IMR-90 (cell line): ENCODE measurements at regions not wholly inside any gene's neighbourhood (a gene's known extent, or its start where the extent isn't known, plus 50 kb on each side); places are given as distances from the start of the nearest gene placed in this dataset.

Experiments used
- ATAC-seq: fragments of 200-7000 bp; cut with Tn5 transposase; 2 replicates; pipeline ENCODE4 v1.9.1; 2020; ENCODE audit warnings: low read depth, mild to moderate bottlenecking, moderate library complexity
- BruUV-seq: library from RNA; stranded (reverse); fragments of 400-500 nt; replicated peaks from 2 replicates; lab custom pipeline; 2021; lab: Mats Ljungman, UMichigan
- CTCF ChIA-PET: fragments of 300-600 bp; formaldehyde crosslinking; extraction: SDS; loops from one replicate; lab custom pipeline; 2021; ENCODE audit warnings: antibody characterized with exemption; lab: Yijun Ruan, JAX
- POLR2A ChIA-PET: fragments of 300-600 bp; sonication (Branson Sonifier 250); formaldehyde crosslinking; loops from one replicate; lab custom pipeline; 2022; ENCODE audit warnings: antibody characterized with exemption; ENCODE audit not compliant: unreplicated experiment; lab: Charles Lee
- DNase-seq: peaks from one replicate; pipeline ENCODE4 v3.0.0; 2013
- H2AFZ ChIP-seq: replicated peaks from 2 replicates; pipeline ENCODE3; 2013; ENCODE audit warnings: low read length, mild to moderate bottlenecking; ENCODE audit not compliant: poor library complexity
- H2AK5ac ChIP-seq: 2 replicates; pipeline ENCODE4 v1.6.1; 2013; ENCODE audit warnings: low read depth, low read length, inconsistent platforms
- H2AK9ac ChIP-seq: replicated peaks from 2 replicates; pipeline ENCODE3; 2013; ENCODE audit warnings: mild to moderate bottlenecking, low read depth, low read length, moderate library complexity; ENCODE audit not compliant: poor library complexity
- H2BK120ac ChIP-seq: 2 replicates; pipeline ENCODE4 v1.6.1; 2013; ENCODE audit warnings: low read depth, low read length, inconsistent platforms
- H2BK15ac ChIP-seq: 3 replicates; pipeline ENCODE4 v1.6.1; 2013; ENCODE audit warnings: low read depth, low read length, inconsistent platforms
- H2BK20ac ChIP-seq: 2 replicates; pipeline ENCODE4 v1.6.1; 2013; ENCODE audit warnings: low read depth, mild to moderate bottlenecking, inconsistent platforms, low read length, moderate library complexity
- H2BK5ac ChIP-seq: 2 replicates; pipeline ENCODE4 v1.6.1; 2013; ENCODE audit warnings: mild to moderate bottlenecking, low read depth, low read length, inconsistent platforms; ENCODE audit not compliant: poor library complexity, severe bottlenecking
- H3K14ac ChIP-seq: replicated peaks from 2 replicates; pipeline ENCODE4 v1.6.1; 2013; ENCODE audit warnings: low read depth, low read length, inconsistent platforms
- H3K18ac ChIP-seq: 2 replicates; pipeline ENCODE4 v1.6.1; 2013; ENCODE audit warnings: low read depth, low read length, control low read depth
- H3K23ac ChIP-seq: 2 replicates; pipeline ENCODE4 v1.6.1; 2013; ENCODE audit warnings: low read depth, low read length, inconsistent platforms
- H3K27ac ChIP-seq: 2 replicates; pipeline ENCODE4 v1.5.1; 2013; ENCODE audit warnings: mild to moderate bottlenecking, control low read depth, low read length; ENCODE audit not compliant: insufficient read depth
- H3K27me3 ChIP-seq: 2 replicates; pipeline ENCODE4 v1.6.1; 2013; ENCODE audit warnings: low read length; ENCODE audit not compliant: control insufficient read depth, insufficient read depth
- H3K36me3 ChIP-seq: 2 replicates; pipeline ENCODE4 v1.6.1; 2013; ENCODE audit warnings: low read length, mixed read lengths; ENCODE audit not compliant: control insufficient read depth, insufficient read depth
- H3K4ac ChIP-seq: 2 replicates; pipeline ENCODE4 v1.6.1; 2013; ENCODE audit warnings: low read depth, low read length, inconsistent platforms
- H3K4me1 ChIP-seq: 2 replicates; pipeline ENCODE4 v1.6.1; 2013; ENCODE audit warnings: low read length, mixed read lengths; ENCODE audit not compliant: control insufficient read depth, insufficient read depth
- H3K4me2 ChIP-seq: 2 replicates; pipeline ENCODE4 v1.6.1; 2013; ENCODE audit warnings: low read depth, mild to moderate bottlenecking, control low read depth, low read length, moderate library complexity
- H3K4me3 ChIP-seq: 2 replicates; pipeline ENCODE4 v1.5.1; 2013; ENCODE audit warnings: low read depth, mild to moderate bottlenecking, control low read depth, low read length, moderate library complexity; ENCODE audit not compliant: insufficient read depth
- H3K56ac ChIP-seq: 2 replicates; pipeline ENCODE4 v1.6.1; 2013; ENCODE audit warnings: low read length, inconsistent platforms; ENCODE audit not compliant: insufficient read depth; ENCODE audit errors: extremely low read depth
- H3K79me1 ChIP-seq, 2 experiments: 2 replicates each; pipeline ENCODE4 v1.6.1; 2013; ENCODE audit warnings: low read length in 2 of 2, inconsistent platforms in 1 of 2, low read depth in 1 of 2
- H3K9ac ChIP-seq: 2 replicates; pipeline ENCODE4 v1.6.1; 2013; ENCODE audit warnings: low read depth, low read length, control low read depth
- H3K9me1 ChIP-seq: 2 replicates; pipeline ENCODE4 v1.6.1; 2013; ENCODE audit warnings: low read length, inconsistent platforms; ENCODE audit not compliant: insufficient read depth
- H3K9me3 ChIP-seq: 2 replicates; pipeline ENCODE4 v1.6.1; 2013; ENCODE audit warnings: low read length; ENCODE audit not compliant: control insufficient read depth, insufficient read depth
- H4K20me1 ChIP-seq: 2 replicates; pipeline ENCODE4 v1.6.1; 2013; ENCODE audit warnings: low read length, inconsistent platforms; ENCODE audit not compliant: insufficient read depth
- H4K5ac ChIP-seq: 2 replicates; pipeline ENCODE4 v1.6.1; 2013; ENCODE audit warnings: mild to moderate bottlenecking, low read depth, low read length, control low read depth
- H4K8ac ChIP-seq, 2 experiments: 2 replicates each; pipeline ENCODE4 v1.6.1; 2013; ENCODE audit warnings: low read depth in 2 of 2, low read length in 2 of 2, control low read depth in 1 of 2, inconsistent platforms in 1 of 2
- H4K91ac ChIP-seq: 2 replicates; pipeline ENCODE4 v1.6.1; 2013; ENCODE audit warnings: low read depth, low read length, inconsistent platforms; ENCODE audit not compliant: insufficient read depth
- BHLHE40 ChIP-seq: fragments of 150-350 bp; IDR thresholded peaks from 2 replicates; pipeline ENCODE4 v1.6.1; 2016; ENCODE audit warnings: mild to moderate bottlenecking, low read depth, low read length
- CTCF ChIP-seq: conservative IDR thresholded peaks from 2 replicates; pipeline ENCODE4 v1.5.1; 2012; ENCODE audit warnings: mild to moderate bottlenecking, low read depth, low read length, improper control_type of control experiment
- MAFK ChIP-seq: IDR thresholded peaks from 2 replicates; pipeline ENCODE4 v1.6.1; 2012; ENCODE audit warnings: low read depth, low read length, improper control_type of control experiment
- RCOR1 ChIP-seq: IDR thresholded peaks from 2 replicates; pipeline ENCODE4 v1.6.1; 2012; ENCODE audit warnings: mild to moderate bottlenecking, low read length, improper control_type of control experiment; ENCODE audit not compliant: insufficient replicate concordance
- SMC3 ChIP-seq: fragments of 150-350 bp; IDR thresholded peaks from 2 replicates; pipeline ENCODE4 v1.6.1; 2016; ENCODE audit warnings: low read depth, mild to moderate bottlenecking, antibody characterized with exemption, low read length, moderate library complexity
- WGBS, 2 experiments: methylation state at CpG; one replicate each; pipeline versions ENCODE4 v1.1.5 to v1.1.7; 2013; ENCODE audit warnings: missing lambda C conversion rate in 2 of 2; ENCODE audit not compliant: insufficient read length in 1 of 2; ENCODE audit errors: extremely low coverage in 2 of 2; 5-methylcytosine and 5-hydroxymethylcytosine counted together
- dilution Hi-C: fragments of 300-500 bp; cut with HindIII; formaldehyde crosslinking; loops from one replicate; pipeline ENCODE4 v1.14.3; 2018; ENCODE audit warnings: low sequenced_read_pairs; ENCODE audit not compliant: unreplicated experiment
- in situ Hi-C: fragments of 300-500 bp; cut with MboI; formaldehyde crosslinking; loops from 3 replicates; pipeline ENCODE4 v1.14.3; 2019; ENCODE audit warnings: low sequenced_read_pairs, inconsistent platforms, mixed read lengths
- intact Hi-C: fragments of 100-400 bp; cut with micrococcal nuclease; formaldehyde crosslinking; loops from 2 replicates; pipeline ENCODE4 v1.10.0; 2022
- TF ChIP-seq, protein P1 (sequence below): fragments of 150-350 bp; IDR thresholded peaks from 2 replicates; pipeline ENCODE4 v1.6.1; 2016; ENCODE audit warnings: low read depth, mild to moderate bottlenecking, low read length, moderate library complexity, borderline replicate concordance

DNA sequence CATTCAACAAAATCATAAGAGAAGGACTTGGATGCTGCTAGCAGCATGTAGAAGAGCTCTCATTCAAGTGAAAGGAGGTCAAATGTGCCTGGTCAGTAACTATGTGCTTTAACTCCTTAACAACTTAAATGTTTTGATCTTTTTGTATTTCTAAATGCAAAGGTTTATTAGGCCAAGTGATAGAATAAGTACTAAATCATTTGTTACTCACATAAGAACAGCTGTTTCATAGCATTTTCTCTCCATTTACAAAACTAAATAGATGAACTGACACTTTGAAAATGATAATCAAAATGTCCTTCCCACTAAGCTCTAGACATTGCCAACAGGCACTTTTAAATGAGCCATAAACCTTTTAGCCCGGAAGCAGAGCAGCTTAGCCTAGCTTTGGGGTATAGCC, 254.3 kb upstream of the PRMT6 start:
- dilution Hi-C loops, result no loop called here
- intact Hi-C loops, result no loop called here
- Histone ChIP-seq H2AK5ac (no peak overlapping the region), H3K23ac (no peak overlapping the region), H3K9ac (no peak overlapping the region), H4K8ac (no peak overlapping the region), H3K27me3 (no peaks in the 10 kb centered on the region), H2BK120ac (no peak overlapping the region), H4K20me1 (no peaks in the 10 kb centered on the region), H3K18ac (no peak overlapping the region), H2BK20ac (no peak overlapping the region), H2BK15ac (no peak overlapping the region), H3K27ac (no peak overlapping the region), H4K91ac (no peak overlapping the region), H2BK5ac (no peak overlapping the region), H3K4me1 (no peaks in the 10 kb centered on the region), H3K14ac (no peak overlapping the region), H4K5ac (no peak overlapping the region), H3K36me3 (no peaks in the 10 kb centered on the region), H2AK9ac (no peak overlapping the region), H3K79me1 (no peaks in the 10 kb centered on the region), H2AFZ (no peak overlapping the region), H3K4ac (no peak overlapping the region), H3K9me1 (no peaks in the 10 kb centered on the region), H3K4me2 (no peak overlapping the region), H3K4me3 (no peak overlapping the region), H3K9me3 (no peaks in the 10 kb centered on the region; the same call in 1 of the 2 replicates), H3K56ac (no peak overlapping the region)
- in situ Hi-C loops, result no loop called here
- no CpG with 5 or more reads among the region's 1 CpG for WGBS, 2 experiments
- ChIA-PET CTCF (interaction anchor here (0.8 kb wide), 1 partner anchor 12 kb away, joined by 3 read pairs; no protein-coding TSS in a partner anchor), POLR2A (no interaction called here)
- no TSS peak for BruUV-seq
- DNase-seq, result no peak
- ATAC-seq, result no peak
- TF ChIP-seq RCOR1 (no peak), SMC3 (no peak), BHLHE40 (no peak), MAFK (no peak), CTCF (no peak)
- TF ChIP-seq, protein P1, sequence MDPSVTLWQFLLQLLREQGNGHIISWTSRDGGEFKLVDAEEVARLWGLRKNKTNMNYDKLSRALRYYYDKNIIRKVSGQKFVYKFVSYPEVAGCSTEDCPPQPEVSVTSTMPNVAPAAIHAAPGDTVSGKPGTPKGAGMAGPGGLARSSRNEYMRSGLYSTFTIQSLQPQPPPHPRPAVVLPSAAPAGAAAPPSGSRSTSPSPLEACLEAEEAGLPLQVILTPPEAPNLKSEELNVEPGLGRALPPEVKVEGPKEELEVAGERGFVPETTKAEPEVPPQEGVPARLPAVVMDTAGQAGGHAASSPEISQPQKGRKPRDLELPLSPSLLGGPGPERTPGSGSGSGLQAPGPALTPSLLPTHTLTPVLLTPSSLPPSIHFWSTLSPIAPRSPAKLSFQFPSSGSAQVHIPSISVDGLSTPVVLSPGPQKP, result no peak
